OCI-LY3 (cell line): ENCODE measurements at regions not wholly inside any gene's neighbourhood (a gene's known extent, or its start where the extent isn't known, plus 50 kb on each side); places are given as distances from the start of the nearest gene placed in this dataset.

Source experiments
- H2AFZ ChIP-seq: fragments of 200-600, 300-600 bp; shearing (Covaris generic); 2 replicates; pipeline ENCODE4 v1.6.0; 2014; ENCODE audit warnings: antibody characterized with exemption, low read depth, low read length
- H3K27ac ChIP-seq: fragments of 200-600, 300-600 bp; sonication (generic); 2 replicates; pipeline ENCODE4 v1.5.1; 2014; ENCODE audit warnings: mild to moderate bottlenecking, low read length, moderate library complexity, mixed read lengths
- H3K27me3 ChIP-seq: fragments of 200-600, 300-600 bp; sonication (generic); 2 replicates; pipeline ENCODE4 v1.6.1; 2014; ENCODE audit warnings: low read depth, low read length, mixed read lengths
- H3K36me3 ChIP-seq: fragments of 200-600, 300-600 bp; sonication (generic); replicated peaks from 2 replicates; pipeline ENCODE3; 2014; ENCODE audit warnings: low read depth, low read length, mixed read lengths
- H3K4me1 ChIP-seq: fragments of 300-600, 200-600 bp; sonication (generic); 2 replicates; pipeline ENCODE4 v1.6.1; 2014; ENCODE audit warnings: low read length, mixed read lengths
- H3K4me2 ChIP-seq: fragments of 200-600, 300-600 bp; sonication (generic); 2 replicates; pipeline ENCODE4 v1.6.1; 2014; ENCODE audit warnings: low read length, mixed read lengths
- H3K4me3 ChIP-seq: fragments of 300-600, 200-600 bp; sonication (generic); 2 replicates; pipeline ENCODE4 v1.5.1; 2014; ENCODE audit warnings: antibody characterized with exemption, mild to moderate bottlenecking, low read length, moderate library complexity
- H3K79me2 ChIP-seq: fragments of 300-600, 200-600 bp; shearing (Covaris generic); 2 replicates; pipeline ENCODE4 v1.6.1; 2014; ENCODE audit warnings: mild to moderate bottlenecking, low read length, mixed read lengths
- H3K9ac ChIP-seq: fragments of 300-600, 200-600 bp; shearing (Covaris generic); 2 replicates; pipeline ENCODE4 v1.6.0; 2014; ENCODE audit warnings: mild to moderate bottlenecking, low read length, moderate library complexity
- H3K9me3 ChIP-seq: fragments of 200-600, 300-600 bp; shearing (Covaris generic); 2 replicates; pipeline ENCODE4 v1.6.1; 2014; ENCODE audit warnings: low read length, mixed read lengths; ENCODE audit not compliant: insufficient read depth
- H4K20me1 ChIP-seq: fragments of 200-600, 300-600 bp; sonication (generic); 2 replicates; pipeline ENCODE4 v1.6.1; 2016; ENCODE audit warnings: low read length, mixed read lengths; ENCODE audit not compliant: insufficient read depth
- EZH2phosphoT487 ChIP-seq: fragments of 200-600 bp; shearing (Covaris generic); IDR thresholded peaks from 2 replicates; pipeline ENCODE4 v1.6.1; 2018; ENCODE audit warnings: antibody characterized with exemption, mixed run types, low read depth
- TF ChIP-seq, protein P1 (sequence below): fragments of 200-600, 300-600 bp; sonication (generic); IDR thresholded peaks from 2 replicates; pipeline ENCODE4 v1.5.1; 2014; ENCODE audit warnings: antibody characterized with exemption, low read length, low read depth

DNA sequence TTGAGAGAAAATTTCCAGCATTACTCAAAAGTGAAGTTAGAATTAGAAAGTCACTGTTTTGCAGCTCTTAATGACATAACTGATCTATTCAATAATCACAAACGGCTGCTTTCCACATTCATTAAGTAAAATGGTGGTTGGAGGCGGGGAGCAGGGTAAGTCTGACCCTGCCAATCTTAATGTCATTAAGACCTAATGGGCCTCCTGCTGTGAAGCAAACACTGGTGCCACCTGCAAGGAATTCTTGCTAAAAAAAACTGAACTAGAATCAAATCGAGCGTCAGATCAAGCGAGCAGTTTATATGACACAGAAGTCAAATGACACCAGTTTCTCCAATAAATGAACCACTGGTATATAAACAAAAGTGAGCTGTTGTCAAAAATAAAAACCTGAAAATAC, 351.5 kb downstream of the BRD1 start:
- TF ChIP-seq EZH2phosphoT487, result no peak
- TF ChIP-seq, protein P1, sequence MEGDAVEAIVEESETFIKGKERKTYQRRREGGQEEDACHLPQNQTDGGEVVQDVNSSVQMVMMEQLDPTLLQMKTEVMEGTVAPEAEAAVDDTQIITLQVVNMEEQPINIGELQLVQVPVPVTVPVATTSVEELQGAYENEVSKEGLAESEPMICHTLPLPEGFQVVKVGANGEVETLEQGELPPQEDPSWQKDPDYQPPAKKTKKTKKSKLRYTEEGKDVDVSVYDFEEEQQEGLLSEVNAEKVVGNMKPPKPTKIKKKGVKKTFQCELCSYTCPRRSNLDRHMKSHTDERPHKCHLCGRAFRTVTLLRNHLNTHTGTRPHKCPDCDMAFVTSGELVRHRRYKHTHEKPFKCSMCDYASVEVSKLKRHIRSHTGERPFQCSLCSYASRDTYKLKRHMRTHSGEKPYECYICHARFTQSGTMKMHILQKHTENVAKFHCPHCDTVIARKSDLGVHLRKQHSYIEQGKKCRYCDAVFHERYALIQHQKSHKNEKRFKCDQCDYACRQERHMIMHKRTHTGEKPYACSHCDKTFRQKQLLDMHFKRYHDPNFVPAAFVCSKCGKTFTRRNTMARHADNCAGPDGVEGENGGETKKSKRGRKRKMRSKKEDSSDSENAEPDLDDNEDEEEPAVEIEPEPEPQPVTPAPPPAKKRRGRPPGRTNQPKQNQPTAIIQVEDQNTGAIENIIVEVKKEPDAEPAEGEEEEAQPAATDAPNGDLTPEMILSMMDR, result no peak
- no peak overlapping the region for H2AFZ ChIP-seq

DNA sequence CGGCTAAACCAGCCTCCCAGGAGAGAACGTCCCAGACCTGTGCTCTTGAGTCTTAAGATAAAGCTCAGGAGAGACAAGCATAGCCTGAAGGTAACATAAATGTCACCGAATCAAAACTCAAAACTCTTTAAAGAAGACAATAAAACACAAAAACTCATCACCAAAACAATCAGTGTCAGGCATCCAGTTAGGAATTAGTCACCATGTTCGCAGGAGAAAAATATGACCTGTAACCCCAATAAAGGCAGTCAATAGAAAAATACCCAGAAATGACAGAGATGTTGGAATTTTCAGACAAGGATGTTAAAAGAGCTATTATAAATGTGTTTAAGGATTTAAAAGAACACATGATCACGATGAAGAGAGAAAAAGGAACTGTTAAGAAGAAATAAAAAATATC, 352.4 kb downstream of the BRD1 start:
- Histone ChIP-seq H3K4me2 (no peak overlapping the region), H3K4me3 (no peak overlapping the region), H2AFZ (no peak overlapping the region), H3K27ac (no peak overlapping the region), H4K20me1 (no peaks in the 10 kb centered on the region), H3K9ac (no peak overlapping the region), H3K36me3 (no peaks in the 10 kb centered on the region), H3K79me2 (no peaks in the 10 kb centered on the region), H3K4me1 (no peaks in the 10 kb centered on the region), H3K9me3 (no peaks in the 10 kb centered on the region), H3K27me3 (no peaks in the 10 kb centered on the region)
- no peak for TF ChIP-seq EZH2phosphoT487
- TF ChIP-seq, protein P1, result no peak

More for the DNA sequence above, 351.5 kb downstream of the BRD1 start:
- Histone ChIP-seq H3K4me2 (no peak overlapping the region), H3K4me1 (no peaks in the 10 kb centered on the region), H3K27ac (no peak overlapping the region), H3K9me3 (no peaks in the 10 kb centered on the region), H4K20me1 (no peaks in the 10 kb centered on the region), H3K79me2 (no peaks in the 10 kb centered on the region), H3K4me3 (no peak overlapping the region), H3K9ac (no peak overlapping the region), H3K27me3 (no peaks in the 10 kb centered on the region), H3K36me3 (no peaks in the 10 kb centered on the region)

DNA sequence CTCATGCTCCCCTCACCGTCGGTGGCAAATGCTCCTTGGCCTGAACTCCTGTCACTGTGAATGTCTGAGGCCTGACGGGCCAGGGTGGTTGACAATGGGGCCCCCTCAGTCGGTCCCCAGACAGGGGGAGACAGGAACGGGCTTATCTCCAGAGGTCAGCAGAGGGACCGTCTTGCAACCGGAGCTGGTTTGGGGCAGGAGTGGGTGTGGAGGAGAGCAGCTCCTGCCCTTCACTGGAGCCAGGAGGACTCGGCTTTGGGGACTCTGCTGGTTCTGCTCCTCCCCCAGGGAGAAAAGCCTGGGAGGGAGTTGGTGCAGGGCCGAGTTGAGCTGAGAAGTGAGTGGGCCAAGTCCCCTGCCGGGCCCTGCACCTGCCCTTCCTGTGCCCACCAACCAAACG, 354.4 kb downstream of the BRD1 start:
- no peak overlapping the region for H3K9ac ChIP-seq

DNA sequence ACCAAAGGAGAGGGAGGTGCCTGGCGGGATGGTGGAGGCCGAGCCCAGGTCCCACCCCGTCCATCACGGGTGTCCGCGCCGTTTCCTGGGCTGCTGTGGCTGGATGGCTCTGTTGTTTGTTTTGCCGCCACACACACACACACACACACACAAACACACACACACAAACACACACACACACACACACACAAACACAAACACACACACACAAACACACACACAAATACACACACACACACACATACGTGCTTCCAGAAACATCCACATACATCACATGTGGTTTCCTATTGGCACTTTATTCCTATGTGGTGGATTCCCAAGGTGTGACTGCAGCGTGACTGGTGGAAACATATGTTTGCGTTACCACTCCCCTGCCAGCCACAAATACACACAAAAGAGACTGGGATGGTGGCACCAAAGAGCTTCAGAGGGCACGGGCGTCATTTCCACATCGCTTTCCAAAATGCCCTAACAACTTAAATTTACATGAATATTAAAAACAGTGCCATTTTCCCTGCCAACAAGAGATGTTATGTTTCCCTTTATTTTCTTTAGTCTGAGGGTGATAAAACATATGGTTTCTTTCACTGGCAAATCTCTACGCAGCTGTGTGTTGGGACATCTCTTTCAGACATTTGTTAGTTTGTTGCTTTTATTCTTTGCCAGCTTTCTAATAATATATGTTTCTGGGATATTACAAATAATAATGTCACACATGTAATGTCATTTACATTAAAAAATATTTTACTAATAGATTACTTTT, 356.8 kb downstream of the BRD1 start:
- Histone ChIP-seq H3K79me2 (no peaks in the 10 kb centered on the region), H4K20me1 (peaks cover 4% of the 10 kb centered on the region; the same call in 1 of the 2 replicates), H2AFZ (no peak overlapping the region), H3K27ac (no peak overlapping the region), H3K4me2 (no peak overlapping the region), H3K27me3 (no peaks in the 10 kb centered on the region), H3K36me3 (no peaks in the 10 kb centered on the region), H3K9ac (no peak overlapping the region), H3K4me3 (no peak overlapping the region), H3K9me3 (no peaks in the 10 kb centered on the region), H3K4me1 (peaks cover 9% of the 10 kb centered on the region; the same call in 1 of the 2 replicates)
- TF ChIP-seq, protein P1, result no peak
- no peak for TF ChIP-seq EZH2phosphoT487

More for the DNA sequence above, 354.4 kb downstream of the BRD1 start:
- no peak overlapping the region for H3K4me3 ChIP-seq
- no peak for TF ChIP-seq EZH2phosphoT487
- TF ChIP-seq, protein P1, result no peak
- no peak overlapping the region for H3K4me2 ChIP-seq
- no peak overlapping the region for H2AFZ ChIP-seq
- no peak overlapping the region for H3K27ac ChIP-seq
- H4K20me1 ChIP-seq, result no peaks in the 10 kb centered on the region
- H3K9me3 ChIP-seq, result no peaks in the 10 kb centered on the region
- no peaks in the 10 kb centered on the region for H3K36me3 ChIP-seq
- no peaks in the 10 kb centered on the region for H3K4me1 ChIP-seq
- no peaks in the 10 kb centered on the region for H3K79me2 ChIP-seq
- H3K27me3 ChIP-seq, result no peaks in the 10 kb centered on the region
